ENCODE measurements at regions not wholly inside any gene's neighbourhood (a gene's known extent, or its start where the extent isn't known, plus 50 kb on each side); places are given as distances from the start of the nearest gene placed in this dataset.

DNA sequence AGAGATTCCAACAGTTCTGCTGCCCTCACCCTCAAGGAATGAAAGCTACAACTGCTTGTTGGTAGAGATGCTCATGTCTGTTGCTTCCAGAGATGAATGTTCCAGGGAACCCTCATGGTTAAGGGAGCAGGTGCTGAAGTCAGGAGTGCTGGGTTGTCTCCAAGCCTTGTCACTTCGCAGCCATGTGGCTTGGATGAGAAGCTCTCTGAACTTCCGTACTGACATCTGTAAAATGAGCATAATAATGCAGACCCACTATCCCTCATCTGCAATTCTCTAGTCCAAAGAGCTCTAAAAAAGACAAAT, 133.3 kb upstream of the ADRA1B start:
- Histone ChIP-seq H3K4me1 (ENCODE audit: low read depth, poor library complexity, severe bottlenecking) (no peaks in the 10 kb centered on the region), H3K79me2 (ENCODE audit: insufficient read depth, low read depth) (no peaks in the 10 kb centered on the region), H3K4me3 (IDR thresholded peaks at IDR 0.05; ENCODE audit: insufficient read depth, low read depth, low read length) (no peak overlapping the region), H2AFZ (ENCODE audit: low read depth) (no peak overlapping the region), H3K4me2 (no peak overlapping the region), H3K27me3 (ENCODE audit: insufficient read depth, low read depth) (no peaks in the 10 kb centered on the region), H4K20me1 (ENCODE audit: insufficient read depth) (no peaks in the 10 kb centered on the region), H3K27ac (no peak overlapping the region), H3K9ac (no peak overlapping the region), H3K36me3 (ENCODE audit: insufficient read depth) (no peaks in the 10 kb centered on the region)
- TF ChIP-seq, protein P1, sequence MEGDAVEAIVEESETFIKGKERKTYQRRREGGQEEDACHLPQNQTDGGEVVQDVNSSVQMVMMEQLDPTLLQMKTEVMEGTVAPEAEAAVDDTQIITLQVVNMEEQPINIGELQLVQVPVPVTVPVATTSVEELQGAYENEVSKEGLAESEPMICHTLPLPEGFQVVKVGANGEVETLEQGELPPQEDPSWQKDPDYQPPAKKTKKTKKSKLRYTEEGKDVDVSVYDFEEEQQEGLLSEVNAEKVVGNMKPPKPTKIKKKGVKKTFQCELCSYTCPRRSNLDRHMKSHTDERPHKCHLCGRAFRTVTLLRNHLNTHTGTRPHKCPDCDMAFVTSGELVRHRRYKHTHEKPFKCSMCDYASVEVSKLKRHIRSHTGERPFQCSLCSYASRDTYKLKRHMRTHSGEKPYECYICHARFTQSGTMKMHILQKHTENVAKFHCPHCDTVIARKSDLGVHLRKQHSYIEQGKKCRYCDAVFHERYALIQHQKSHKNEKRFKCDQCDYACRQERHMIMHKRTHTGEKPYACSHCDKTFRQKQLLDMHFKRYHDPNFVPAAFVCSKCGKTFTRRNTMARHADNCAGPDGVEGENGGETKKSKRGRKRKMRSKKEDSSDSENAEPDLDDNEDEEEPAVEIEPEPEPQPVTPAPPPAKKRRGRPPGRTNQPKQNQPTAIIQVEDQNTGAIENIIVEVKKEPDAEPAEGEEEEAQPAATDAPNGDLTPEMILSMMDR (conservative IDR thresholded peaks at IDR 0.05; ENCODE audit: low read depth, low read length) = no peak

DNA sequence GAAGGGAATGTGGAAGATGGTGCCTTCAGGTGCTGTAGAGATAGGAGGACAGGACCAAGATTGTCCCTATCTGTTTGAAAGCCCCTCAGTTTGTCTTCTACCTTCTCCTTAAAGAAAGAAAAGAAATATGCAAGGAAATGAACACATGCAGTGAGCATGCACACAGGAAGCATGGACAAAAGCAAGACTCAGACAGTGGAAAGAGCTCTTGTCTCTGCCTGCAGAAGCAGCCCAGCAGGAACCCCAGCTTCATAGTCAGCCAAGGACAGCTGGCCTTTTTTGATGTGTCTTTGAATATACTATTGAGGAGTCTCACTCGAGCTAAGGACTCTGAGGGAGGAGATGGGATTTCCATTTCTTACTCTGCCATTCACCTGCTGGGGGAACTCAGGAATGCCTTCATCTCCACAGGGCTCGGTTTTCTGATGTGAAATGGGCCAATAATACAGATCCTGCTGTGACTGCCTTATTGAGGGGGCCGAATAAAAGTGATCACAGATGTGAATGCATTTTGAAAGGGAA, 132.5 kb upstream of the ADRA1B start:
- H3K9ac ChIP-seq = no peak overlapping the region
- no peaks in the 10 kb centered on the region for H4K20me1 ChIP-seq (ENCODE audit: insufficient read depth)
- no peak overlapping the region for H3K4me2 ChIP-seq
- H3K79me2 ChIP-seq (ENCODE audit: insufficient read depth, low read depth) = no peaks in the 10 kb centered on the region
- no peaks in the 10 kb centered on the region for H3K4me1 ChIP-seq (ENCODE audit: low read depth, poor library complexity, severe bottlenecking)
- no peak overlapping the region for H3K27ac ChIP-seq
- no peak overlapping the region for H3K4me3 ChIP-seq (IDR thresholded peaks at IDR 0.05; ENCODE audit: insufficient read depth, low read depth, low read length)
- no peak overlapping the region for H2AFZ ChIP-seq (ENCODE audit: low read depth)
- TF ChIP-seq, protein P1 (conservative IDR thresholded peaks at IDR 0.05; ENCODE audit: low read depth, low read length) = no peak
- no peaks in the 10 kb centered on the region for H3K27me3 ChIP-seq (ENCODE audit: insufficient read depth, low read depth)
- no peaks in the 10 kb centered on the region for H3K36me3 ChIP-seq (ENCODE audit: insufficient read depth)

DNA sequence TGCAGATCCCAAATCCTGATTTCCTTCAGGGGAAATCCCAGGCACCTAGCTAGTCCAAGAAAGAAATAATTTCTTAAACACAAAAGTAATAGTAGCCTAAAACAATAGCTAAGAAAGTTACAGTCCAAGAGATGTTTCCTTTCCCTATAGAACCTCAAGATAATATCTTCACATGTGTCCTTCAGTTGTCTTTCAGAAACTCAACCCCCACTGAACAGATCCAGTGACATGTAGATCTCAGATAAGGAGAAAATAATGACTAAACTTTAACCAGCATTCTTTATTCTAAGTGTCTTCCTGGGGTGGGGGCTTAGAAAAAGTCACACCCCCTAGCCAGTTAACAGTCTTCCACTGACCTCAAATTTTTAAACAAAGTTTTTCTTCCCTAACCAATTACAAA, 131.3 kb upstream of the ADRA1B start:
- Histone ChIP-seq H3K9ac (no peak overlapping the region), H2AFZ (ENCODE audit: low read depth) (no peak overlapping the region), H3K27me3 (ENCODE audit: insufficient read depth, low read depth) (no peaks in the 10 kb centered on the region), H3K4me1 (ENCODE audit: low read depth, poor library complexity, severe bottlenecking) (no peaks in the 10 kb centered on the region), H3K4me3 (IDR thresholded peaks at IDR 0.05; ENCODE audit: insufficient read depth, low read depth, low read length) (no peak overlapping the region), H4K20me1 (ENCODE audit: insufficient read depth) (no peaks in the 10 kb centered on the region), H3K79me2 (ENCODE audit: insufficient read depth, low read depth) (no peaks in the 10 kb centered on the region), H3K27ac (no peak overlapping the region), H3K36me3 (ENCODE audit: insufficient read depth) (no peaks in the 10 kb centered on the region), H3K4me2 (no peak overlapping the region)
- TF ChIP-seq, protein P1 (conservative IDR thresholded peaks at IDR 0.05; ENCODE audit: low read depth, low read length) = no peak

DNA sequence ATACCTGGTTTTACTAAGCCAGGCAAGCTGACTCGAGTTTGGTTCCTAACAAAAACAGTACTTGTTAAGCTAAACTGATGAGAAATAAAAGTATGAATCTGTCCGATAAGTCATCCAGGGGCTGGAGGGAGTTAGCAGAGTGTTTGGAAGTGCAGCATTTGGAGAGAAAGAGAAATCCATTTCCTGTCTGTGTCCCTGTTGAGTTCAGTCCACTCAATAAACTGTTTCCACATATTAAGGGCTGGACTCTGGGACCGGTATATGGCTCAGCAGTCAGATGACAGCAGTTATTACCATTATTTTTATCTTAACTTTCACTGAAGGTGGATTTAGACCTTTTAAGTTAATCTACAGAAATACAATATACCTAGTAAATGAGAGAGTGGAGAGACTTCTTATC, 130.6 kb upstream of the ADRA1B start:
- H3K9ac ChIP-seq = no peak overlapping the region
- H3K79me2 ChIP-seq (ENCODE audit: insufficient read depth, low read depth) = no peaks in the 10 kb centered on the region
- no peaks in the 10 kb centered on the region for H3K27me3 ChIP-seq (ENCODE audit: insufficient read depth, low read depth)
- H3K4me1 ChIP-seq (ENCODE audit: low read depth, poor library complexity, severe bottlenecking) = no peaks in the 10 kb centered on the region
- H3K4me2 ChIP-seq = no peak overlapping the region
- H3K36me3 ChIP-seq (ENCODE audit: insufficient read depth) = no peaks in the 10 kb centered on the region
- TF ChIP-seq, protein P1 (conservative IDR thresholded peaks at IDR 0.05; ENCODE audit: low read depth, low read length) = no peak
- H3K27ac ChIP-seq = no peak overlapping the region
- H2AFZ ChIP-seq (ENCODE audit: low read depth) = no peak overlapping the region
- H3K4me3 ChIP-seq (IDR thresholded peaks at IDR 0.05; ENCODE audit: insufficient read depth, low read depth, low read length) = no peak overlapping the region
- no peaks in the 10 kb centered on the region for H4K20me1 ChIP-seq (ENCODE audit: insufficient read depth)

Measured in KMS-11 (cell line).